Activated CD8-positive, alpha-beta memory T cell treated with anti-CD3 and anti-CD28 coated beads, Interleukin-2, amount 10 ng/mL, durations not matched to agents 7 days and 5 days (primary cell): ENCODE measurements at regions not wholly inside any gene's neighbourhood (a gene's known extent, or its start where the extent isn't known, plus 50 kb on each side); places are given as distances from the start of the nearest gene placed in this dataset.

Experiments
- ATAC-seq: fragments of 150-1000 bp; cut with Tn5 transposase; one replicate; pipeline ENCODE4 v1.10.0; 2021; ENCODE audit warnings: moderate library complexity
- CTCF ChIA-PET: fragments of 350-600 bp; sonication (Branson Sonifier 250); formaldehyde crosslinking; loops from one replicate; lab custom pipeline; 2021; ENCODE audit warnings: antibody characterized with exemption; lab: Charles Lee
- DNase-seq: peaks from one replicate; pipeline ENCODE4 v3.0.0-alpha.2; 2020
- H3K27ac Mint-ChIP-seq: one replicate; pipeline ENCODE4 v1.8.0; 2021; ENCODE audit warnings: mild to moderate bottlenecking, mixed read lengths
- H3K27me3 Mint-ChIP-seq: one replicate; pipeline ENCODE4 v1.8.0; 2021; ENCODE audit warnings: mixed read lengths
- H3K36me3 Mint-ChIP-seq: one replicate; pipeline ENCODE4 v1.8.0; 2021; ENCODE audit warnings: mild to moderate bottlenecking, mixed read lengths
- H3K4me1 Mint-ChIP-seq: one replicate; pipeline ENCODE4 v1.8.0; 2021; ENCODE audit warnings: mixed read lengths
- H3K4me3 Mint-ChIP-seq: one replicate; pipeline ENCODE4 v1.8.0; 2021; ENCODE audit warnings: mild to moderate bottlenecking, moderate library complexity, mixed read lengths
- H3K9me3 Mint-ChIP-seq: one replicate; pipeline ENCODE4 v1.8.0; 2022; ENCODE audit warnings: low read depth, mixed read lengths
- microRNA-seq: library from miRNA; unstranded; fragments of <30 nt; microRNA quantifications from one replicate; pipeline ENCODE4 v1.2.0, GENCODE V29; 2022

- Mint-ChIP-seq H3K9me3 (no peaks in the 10 kb centered on the region), H3K27me3 (peaks cover 16% of the 10 kb centered on the region), H3K4me1 (no peaks in the 10 kb centered on the region), H3K4me3 (no peak overlapping the region), H3K36me3 (no peaks in the 10 kb centered on the region), H3K27ac (no peak overlapping the region)
- CTCF ChIA-PET: no interaction called here
- DNase-seq: no peak
- ATAC-seq: no peak
Measured at GRCh38 chr10:43006490-43006889, 70.4 kb upstream of the RET start.

- H3K27me3 Mint-ChIP-seq: peaks cover 9% of the 10 kb centered on the region
- no peaks in the 10 kb centered on the region for H3K36me3 Mint-ChIP-seq
- H3K9me3 Mint-ChIP-seq: no peaks in the 10 kb centered on the region
- CTCF ChIA-PET: no interaction called here
- H3K4me1 Mint-ChIP-seq: no peaks in the 10 kb centered on the region
- ATAC-seq (no peak), DNase-seq (no peak)
- no peak overlapping the region for H3K4me3 Mint-ChIP-seq
- no peak overlapping the region for H3K27ac Mint-ChIP-seq
Measured at GRCh38 chr10:43012578-43012977, 64.3 kb upstream of the RET start.

GRCh38 chr10:43013065-43013464 is 63.8 kb upstream of the RET start:
- no peak for ATAC-seq
- CTCF ChIA-PET: no interaction called here
- no peak overlapping the region for H3K4me3 Mint-ChIP-seq

GRCh38 chr10:43024524-43024923 is 52.3 kb upstream of the RET start:
- DNase-seq (no peak), ATAC-seq (no peak)
- CTCF ChIA-PET: no interaction called here
- no peaks in the 10 kb centered on the region for H3K4me1 Mint-ChIP-seq
- H3K27me3 Mint-ChIP-seq: peaks cover 4% of the 10 kb centered on the region
- no peak overlapping the region for H3K27ac Mint-ChIP-seq
- no peaks in the 10 kb centered on the region for H3K36me3 Mint-ChIP-seq
- H3K9me3 Mint-ChIP-seq: no peaks in the 10 kb centered on the region
- H3K4me3 Mint-ChIP-seq: no peak overlapping the region

More at GRCh38 chr10:43013065-43013464, 63.8 kb upstream of the RET start:
- no peaks in the 10 kb centered on the region for H3K36me3 Mint-ChIP-seq
- no peak for DNase-seq
- no peaks in the 10 kb centered on the region for H3K4me1 Mint-ChIP-seq
- no peaks in the 10 kb centered on the region for H3K9me3 Mint-ChIP-seq
- H3K27ac Mint-ChIP-seq: no peak overlapping the region
- H3K27me3 Mint-ChIP-seq: peaks cover 13% of the 10 kb centered on the region

DNA sequence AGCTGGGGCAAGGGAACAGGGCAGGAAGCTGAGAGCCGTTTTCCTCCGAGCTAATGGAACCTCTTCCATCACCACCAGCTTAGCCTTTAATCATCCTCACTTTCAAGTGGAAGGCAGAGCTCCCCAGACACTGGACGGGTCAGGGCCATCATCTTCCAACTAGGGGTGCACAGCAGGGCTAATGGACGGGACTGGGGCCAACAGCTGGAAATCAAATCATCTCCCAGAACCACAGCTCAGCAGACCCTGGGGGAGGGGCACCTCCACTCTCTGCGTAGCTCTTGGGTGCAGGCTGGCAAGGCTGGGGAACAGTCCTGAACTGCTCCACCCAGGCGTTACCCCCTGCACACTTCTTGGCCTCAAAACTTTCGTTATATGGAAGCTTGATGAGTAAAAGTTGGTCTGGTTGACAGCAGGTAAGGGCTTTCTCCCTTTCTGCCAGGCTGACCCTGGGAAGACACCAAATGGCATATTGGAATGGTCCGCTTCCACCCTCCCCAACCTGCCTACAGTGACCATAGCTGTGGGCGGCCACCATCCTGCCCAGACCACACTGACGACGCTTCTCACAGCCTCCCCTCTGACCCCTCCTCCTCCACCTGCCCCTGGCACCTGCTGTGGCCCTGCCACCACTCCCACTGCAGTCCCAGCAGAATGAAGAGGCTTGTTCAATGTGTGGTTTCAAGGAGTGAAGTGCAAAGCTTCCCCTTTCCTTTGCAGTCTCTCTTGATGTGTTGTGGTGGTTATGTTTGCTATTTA is 51.7 kb upstream of the RET start:
- Mint-ChIP-seq H3K9me3 (no peaks in the 10 kb centered on the region), H3K4me3 (no peak overlapping the region), H3K4me1 (no peaks in the 10 kb centered on the region), H3K27ac (no peak overlapping the region), H3K27me3 (peaks cover 2% of the 10 kb centered on the region), H3K36me3 (no peaks in the 10 kb centered on the region)
- ATAC-seq: no peak
- no peak for DNase-seq
- CTCF ChIA-PET: no interaction called here

DNA sequence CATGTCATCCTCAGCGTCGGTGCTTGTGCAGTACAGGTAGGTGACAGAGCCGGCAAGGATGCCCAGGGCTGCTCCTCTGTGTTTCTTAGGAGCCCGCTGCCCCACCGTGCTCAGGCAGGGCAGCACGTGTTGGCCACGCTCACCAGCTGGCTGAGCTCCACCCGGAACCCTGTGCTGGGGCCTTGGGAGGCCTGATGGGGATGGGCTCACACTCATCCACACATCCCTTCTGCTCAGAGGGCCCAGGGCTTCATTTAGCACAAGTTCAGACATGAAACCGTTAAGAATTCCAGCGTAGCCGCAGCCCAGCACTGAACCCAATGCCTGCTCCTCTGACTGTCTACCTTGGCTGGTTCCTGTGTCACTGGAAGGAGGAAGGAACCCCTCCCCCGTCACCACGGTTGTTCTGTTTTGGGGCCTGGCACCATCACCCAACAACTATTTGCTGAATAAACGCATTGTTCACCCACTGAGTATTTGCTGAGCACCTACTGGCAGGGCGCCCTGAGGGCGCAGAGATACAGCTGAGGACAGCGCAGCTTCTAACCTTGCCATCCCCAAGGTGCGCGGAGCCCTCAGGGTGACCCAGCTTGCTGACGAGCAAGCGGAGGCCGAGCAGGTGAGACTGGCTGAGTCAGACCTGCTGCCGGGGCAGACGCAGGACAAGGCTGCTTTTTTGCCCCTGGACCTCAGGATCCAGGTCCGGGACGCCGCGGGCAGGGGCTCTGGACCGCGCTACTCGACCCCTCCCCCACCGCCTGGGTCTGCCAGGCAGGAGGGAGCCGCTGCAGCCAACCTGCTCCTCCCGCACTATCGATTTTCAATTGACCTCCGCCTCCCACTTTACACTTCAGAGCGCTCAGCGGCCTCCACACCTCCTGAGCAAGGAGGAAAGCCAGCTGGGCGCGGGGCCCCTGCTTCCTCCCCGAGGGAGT is 50.6 kb upstream of the RET start:
- Mint-ChIP-seq H3K4me3 (no peak overlapping the region), H3K27me3 (peaks cover 2% of the 10 kb centered on the region), H3K36me3 (no peaks in the 10 kb centered on the region), H3K27ac (no peak overlapping the region), H3K9me3 (no peaks in the 10 kb centered on the region), H3K4me1 (no peaks in the 10 kb centered on the region)
- DNase-seq (no peak), ATAC-seq (no peak)
- CTCF ChIA-PET: no interaction called here

Small RNA genes lying in the stretch of these regions (microRNA-seq; reads per million reads assigned to microRNA genes)
- gene MIR5100: 9.4 reads per million, percentile 29 among the genes with 10 or more reads in this experiment
